Thyroid gland (tissue), 4 donors: ENCODE measurements at regions not wholly inside any gene's neighbourhood (a gene's known extent, or its start where the extent isn't known, plus 50 kb on each side); places are given as distances from the start of the nearest gene placed in this dataset.

ENCODE experiments used
- CTCF ChIP-seq, 6 experiments: fragments of 200-600 bp in 3 of 6; fragments of 450-650 bp in 3 of 6; sonication (generic) in 3 of 6; IDR thresholded peaks; one replicate each; pipeline ENCODE4 v1.5.1; 2016 to 2019; ENCODE audit warnings: antibody characterized with exemption in 6 of 6, mild to moderate bottlenecking in 2 of 6, inconsistent platforms in 1 of 6, moderate library complexity in 1 of 6
- POLR2A ChIP-seq, 2 donors: fragments of 450-650 bp; IDR thresholded peaks; one replicate each; pipeline ENCODE4 v1.6.1; 2017; ENCODE audit warnings: antibody characterized with exemption in 2 of 2, mild to moderate bottlenecking in 2 of 2, moderate library complexity in 1 of 2

DNA sequence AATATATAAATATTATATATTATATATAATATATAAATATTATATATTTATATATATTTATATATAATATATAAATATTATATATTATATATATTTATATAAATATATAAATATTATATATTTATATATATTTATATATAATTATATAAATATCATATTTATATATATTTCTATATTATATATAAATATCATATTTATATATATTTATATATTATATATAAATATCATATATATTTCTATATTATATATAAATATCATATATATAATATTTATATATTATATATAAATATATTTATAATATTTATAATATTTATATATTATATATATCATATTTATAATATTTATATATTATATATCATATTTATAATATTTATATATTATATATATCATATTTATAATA, 321.4 kb downstream of the CDH2 start:
- TF ChIP-seq CTCF (IDR thresholded peaks at IDR 0.05) (no peak), POLR2A (IDR thresholded peaks at IDR 0.05) (no peak)
